HEK293 (cell line): ENCODE measurements at regions not wholly inside any gene's neighbourhood (a gene's known extent, or its start where the extent isn't known, plus 50 kb on each side); places are given as distances from the start of the nearest gene placed in this dataset.
"Not testable (repeated sequence)": the region's sequence is repeated elsewhere in the genome, so short reads cannot be mapped to it uniquely, and the experiment has no call there.

Experiments used
- GLI4 ChIP-seq: fragments of 450-650 bp; formaldehyde crosslinking; IDR thresholded peaks from 2 replicates; pipeline ENCODE4 v1.5.1; 2016; ENCODE audit warnings: missing biosample characterization, missing genetic modification characterization
- YY1 ChIP-seq: fragments of 450-650 bp; formaldehyde crosslinking; IDR thresholded peaks from 2 replicates; pipeline ENCODE4 v1.5.1; 2018; ENCODE audit warnings: missing biosample characterization, missing genetic modification characterization
- ZBTB8A ChIP-seq: fragments of 450-650 bp; formaldehyde crosslinking; IDR thresholded peaks from 2 replicates; pipeline ENCODE4 v1.5.1; 2016; ENCODE audit warnings: missing biosample characterization, missing genetic modification characterization
- ZNF114 ChIP-seq: fragments of 450-650 bp; formaldehyde crosslinking; IDR thresholded peaks from 2 replicates; pipeline ENCODE4 v1.5.0; 2017; ENCODE audit warnings: missing biosample characterization, missing genetic modification characterization
- ZNF239 ChIP-seq: fragments of 450-650 bp; formaldehyde crosslinking; IDR thresholded peaks from 2 replicates; pipeline ENCODE4 v1.5.1; 2016; ENCODE audit warnings: missing biosample characterization, missing genetic modification characterization
- ZNF274 ChIP-seq, 2 experiments: fragments of 200-500 bp in 1 of 2; fragments of 450-650 bp in 1 of 2; sonication (Bioruptor generic) in 1 of 2; formaldehyde crosslinking in 1 of 2; IDR thresholded peaks; 2 replicates each; pipeline versions ENCODE4 v1.5.1 to v1.6.1; 2014 to 2016; ENCODE audit warnings: borderline replicate concordance in 1 of 2, inconsistent platforms in 1 of 2, low read length in 1 of 2, missing biosample characterization in 1 of 2, missing genetic modification characterization in 1 of 2
- ZNF48 ChIP-seq: fragments of 450-650 bp; formaldehyde crosslinking; IDR thresholded peaks from 2 replicates; pipeline ENCODE4 v1.5.1; 2016; ENCODE audit warnings: missing biosample characterization, missing genetic modification characterization
- ZNF521 ChIP-seq: fragments of 450-650 bp; formaldehyde crosslinking; IDR thresholded peaks from 2 replicates; pipeline ENCODE4 v1.5.1; 2017; ENCODE audit warnings: missing biosample characterization, mild to moderate bottlenecking, missing genetic modification characterization
- ZNF707 ChIP-seq: fragments of 450-650 bp; formaldehyde crosslinking; IDR thresholded peaks from 2 replicates; pipeline ENCODE4 v1.5.1; 2016; ENCODE audit warnings: missing biosample characterization, missing genetic modification characterization
- ZNF777 ChIP-seq: fragments of 450-650 bp; formaldehyde crosslinking; IDR thresholded peaks from 2 replicates; pipeline ENCODE4 v1.5.1; 2017; ENCODE audit warnings: missing biosample characterization, missing genetic modification characterization, borderline replicate concordance
- TF ChIP-seq, protein P1 (sequence below): fragments of 450-650 bp; formaldehyde crosslinking; IDR thresholded peaks from 2 replicates; pipeline ENCODE4 v1.5.1; 2016; ENCODE audit warnings: missing biosample characterization, missing genetic modification characterization
- TF ChIP-seq, protein P2 (sequence below): fragments of 450-650 bp; formaldehyde crosslinking; IDR thresholded peaks from 2 replicates; pipeline ENCODE4 v1.5.1; 2016; ENCODE audit warnings: missing biosample characterization, missing genetic modification characterization

DNA sequence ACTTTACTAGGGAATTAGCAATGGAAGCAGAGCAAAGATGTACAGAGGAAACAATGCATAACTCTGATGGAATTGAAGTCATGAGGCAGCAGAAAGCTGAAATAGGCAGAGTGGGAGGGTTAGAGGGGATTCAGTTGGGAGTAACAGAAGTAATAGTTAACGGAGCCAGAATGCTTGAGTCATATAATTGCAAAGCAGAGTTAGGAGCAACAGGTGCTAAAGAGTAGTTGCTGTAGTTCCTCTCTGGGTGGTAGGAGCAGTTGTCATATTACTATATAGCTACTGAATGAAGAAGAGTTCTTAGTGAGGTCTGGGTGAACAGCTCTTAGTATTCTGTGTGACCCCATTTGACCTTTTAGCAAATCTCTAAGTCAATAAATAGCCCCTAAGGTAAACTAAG is 592.9 kb upstream of the CHD1 start:
- TF ChIP-seq YY1 (tag by site-specific recombination); GLI4 (tag by site-specific recombination); ZNF274 (IDR thresholded peaks at IDR 0.05; ENCODE audit: low read length); ZNF274 (tag by site-specific recombination; IDR thresholded peaks at IDR 0.05; ENCODE audit: borderline replicate concordance); ZNF707 (tag by site-specific recombination); ZNF777; ZNF239 (tag by site-specific recombination); ZBTB8A (tag by site-specific recombination); ZNF48; ZNF114 (tag by site-specific recombination); ZNF521 (tag by site-specific recombination): not testable (repeated sequence)
- TF ChIP-seq, protein P1, sequence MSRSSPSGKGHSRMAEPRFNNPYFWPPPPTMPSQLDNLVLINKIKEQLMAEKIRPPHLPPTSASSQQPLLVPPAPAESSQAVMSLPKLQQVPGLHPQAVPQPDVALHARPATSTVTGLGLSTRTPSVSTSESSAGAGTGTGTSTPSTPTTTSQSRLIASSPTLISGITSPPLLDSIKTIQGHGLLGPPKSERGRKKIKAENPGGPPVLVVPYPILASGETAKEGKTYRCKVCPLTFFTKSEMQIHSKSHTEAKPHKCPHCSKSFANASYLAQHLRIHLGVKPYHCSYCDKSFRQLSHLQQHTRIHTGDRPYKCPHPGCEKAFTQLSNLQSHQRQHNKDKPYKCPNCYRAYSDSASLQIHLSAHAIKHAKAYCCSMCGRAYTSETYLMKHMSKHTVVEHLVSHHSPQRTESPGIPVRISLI, result not testable (repeated sequence)
- TF ChIP-seq, protein P2, sequence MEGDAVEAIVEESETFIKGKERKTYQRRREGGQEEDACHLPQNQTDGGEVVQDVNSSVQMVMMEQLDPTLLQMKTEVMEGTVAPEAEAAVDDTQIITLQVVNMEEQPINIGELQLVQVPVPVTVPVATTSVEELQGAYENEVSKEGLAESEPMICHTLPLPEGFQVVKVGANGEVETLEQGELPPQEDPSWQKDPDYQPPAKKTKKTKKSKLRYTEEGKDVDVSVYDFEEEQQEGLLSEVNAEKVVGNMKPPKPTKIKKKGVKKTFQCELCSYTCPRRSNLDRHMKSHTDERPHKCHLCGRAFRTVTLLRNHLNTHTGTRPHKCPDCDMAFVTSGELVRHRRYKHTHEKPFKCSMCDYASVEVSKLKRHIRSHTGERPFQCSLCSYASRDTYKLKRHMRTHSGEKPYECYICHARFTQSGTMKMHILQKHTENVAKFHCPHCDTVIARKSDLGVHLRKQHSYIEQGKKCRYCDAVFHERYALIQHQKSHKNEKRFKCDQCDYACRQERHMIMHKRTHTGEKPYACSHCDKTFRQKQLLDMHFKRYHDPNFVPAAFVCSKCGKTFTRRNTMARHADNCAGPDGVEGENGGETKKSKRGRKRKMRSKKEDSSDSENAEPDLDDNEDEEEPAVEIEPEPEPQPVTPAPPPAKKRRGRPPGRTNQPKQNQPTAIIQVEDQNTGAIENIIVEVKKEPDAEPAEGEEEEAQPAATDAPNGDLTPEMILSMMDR (tag by site-specific recombination), result not testable (repeated sequence)
